Esophagus muscularis mucosa (tissue), 4 donors: ENCODE measurements at regions not wholly inside any gene's neighbourhood (a gene's known extent, or its start where the extent isn't known, plus 50 kb on each side); places are given as distances from the start of the nearest gene placed in this dataset.

ENCODE experiments used
- DNase-seq: peaks from one replicate; pipeline ENCODE4 v3.0.0-alpha.2; 2017; ENCODE audit errors: extremely low spot score
- H3K27ac ChIP-seq, 4 donors: fragments of 200-600 bp; sonication (generic); replicated peaks in 1 of 4; 1 replicate in 3 of 4; 2 replicates in 1 of 4; pipeline ENCODE4 v1.5.1; 2016 to 2019; ENCODE audit warnings: mild to moderate bottlenecking in 1 of 4
- H3K27me3 ChIP-seq, 4 donors: fragments of 200-600 bp; sonication (generic); one replicate each; pipeline versions ENCODE4 v1.5.1 to v1.6.0; 2016 to 2019
- H3K36me3 ChIP-seq, 4 donors: fragments of 200-600 bp; sonication (generic); one replicate each; pipeline ENCODE4 v1.5.1; 2016 to 2019
- H3K4me1 ChIP-seq, 4 donors: fragments of 200-600 bp; sonication (generic); one replicate each; pipeline ENCODE4 v1.5.1; 2016 to 2019
- H3K4me3 ChIP-seq, 4 donors: fragments of 200-600 bp; sonication (generic); 1 replicate in 2 of 4; 2 replicates in 2 of 4; pipeline ENCODE4 v1.5.1; 2016 to 2019; ENCODE audit warnings: mild to moderate bottlenecking in 4 of 4, moderate library complexity in 1 of 4
- H3K9me3 ChIP-seq, 4 donors: fragments of 200-600 bp; sonication (generic); 1 replicate in 3 of 4; 2 replicates in 1 of 4; pipeline ENCODE4 v1.5.1; 2016 to 2019
- CTCF ChIP-seq, 3 experiments: fragments of 200-600 bp in 2 of 3; fragments of 450-650 bp in 1 of 3; sonication (generic) in 2 of 3; IDR thresholded peaks; one replicate each; pipeline ENCODE4 v1.5.1; 2017 to 2019; ENCODE audit warnings: antibody characterized with exemption in 3 of 3, mild to moderate bottlenecking in 2 of 3, moderate library complexity in 1 of 3
- EP300 ChIP-seq: sonication (generic); formaldehyde crosslinking; IDR thresholded peaks from one replicate; pipeline ENCODE4 v1.6.1; 2017; ENCODE audit warnings: antibody characterized with exemption
- POLR2A ChIP-seq: fragments of 450-650 bp; IDR thresholded peaks from one replicate; pipeline ENCODE4 v1.6.1; 2017; ENCODE audit warnings: antibody characterized with exemption, moderate library complexity, mild to moderate bottlenecking, low read depth
- POLR2AphosphoS5 ChIP-seq, 2 donors: sonication (generic); formaldehyde crosslinking; IDR thresholded peaks; one replicate each; pipeline ENCODE4 v1.6.1; 2017; ENCODE audit warnings: antibody characterized with exemption in 2 of 2
- WGBS: methylation state at CpG from one replicate; pipeline ENCODE4 v1.1.5; 2018; 5-methylcytosine and 5-hydroxymethylcytosine counted together
- intact Hi-C: fragments of 100-400 bp; cut with DNase I; formaldehyde crosslinking; loops from one replicate; pipeline ENCODE4 v1.15.1; 2023

DNA sequence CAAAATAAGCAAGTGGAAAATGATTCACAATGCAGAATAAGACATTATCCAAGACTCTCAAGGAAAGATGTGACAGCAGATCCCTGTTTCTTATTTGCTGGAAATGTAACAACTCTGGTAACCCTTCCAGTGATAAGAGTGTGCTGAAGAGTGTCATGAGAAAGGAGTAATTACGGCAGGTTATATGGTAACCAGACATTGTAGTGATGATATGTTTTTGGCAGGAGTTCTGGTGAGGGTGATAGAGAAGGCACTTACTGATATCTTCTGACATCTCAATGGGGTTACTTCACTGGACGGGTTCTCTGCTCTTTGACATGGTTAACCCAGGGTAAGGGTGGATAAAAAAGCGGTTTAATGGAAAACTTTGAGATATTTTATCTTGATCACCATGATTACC, 1270.9 kb downstream of the CDH11 start:
- DNase-seq: no peak
- Histone ChIP-seq H3K4me1 (no peaks in the 10 kb centered on the region), H3K36me3 (no peaks in the 10 kb centered on the region), H3K27me3 (no peaks in the 10 kb centered on the region), H3K9me3 (no peaks in the 10 kb centered on the region), H3K27ac (no peak overlapping the region), H3K4me3 (no peak overlapping the region)
- TF ChIP-seq CTCF (IDR thresholded peaks at IDR 0.05): no peak
- TF ChIP-seq POLR2AphosphoS5 (IDR thresholded peaks at IDR 0.05): no peak
- no peak for TF ChIP-seq POLR2A
- TF ChIP-seq EP300: no peak
- WGBS: 80% methylated on average over 3 of the region's 3 CpGs
- intact Hi-C loops: no loop called here

- no peak overlapping the region for H3K4me3 ChIP-seq
- no peaks in the 10 kb centered on the region for H3K36me3 ChIP-seq
- 84% methylated on average over 1 of the region's 1 CpG for WGBS
- H3K4me1 ChIP-seq: no peaks in the 10 kb centered on the region
- intact Hi-C loops: no loop called here
- no peak for TF ChIP-seq CTCF (IDR thresholded peaks at IDR 0.05)
- no peak for TF ChIP-seq POLR2AphosphoS5 (IDR thresholded peaks at IDR 0.05)
- no peak for TF ChIP-seq EP300
- TF ChIP-seq POLR2A: no peak
- no peaks in the 10 kb centered on the region for H3K27me3 ChIP-seq
- peaks cover 0 to 17% (median 10%) of the 10 kb centered on the region in 4 donors for H3K9me3 ChIP-seq
- H3K27ac ChIP-seq: no peak overlapping the region
- DNase-seq: no peak
Measured at GRCh38 chr16:63841271-63841670, 1280.6 kb downstream of the CDH11 start.

DNA sequence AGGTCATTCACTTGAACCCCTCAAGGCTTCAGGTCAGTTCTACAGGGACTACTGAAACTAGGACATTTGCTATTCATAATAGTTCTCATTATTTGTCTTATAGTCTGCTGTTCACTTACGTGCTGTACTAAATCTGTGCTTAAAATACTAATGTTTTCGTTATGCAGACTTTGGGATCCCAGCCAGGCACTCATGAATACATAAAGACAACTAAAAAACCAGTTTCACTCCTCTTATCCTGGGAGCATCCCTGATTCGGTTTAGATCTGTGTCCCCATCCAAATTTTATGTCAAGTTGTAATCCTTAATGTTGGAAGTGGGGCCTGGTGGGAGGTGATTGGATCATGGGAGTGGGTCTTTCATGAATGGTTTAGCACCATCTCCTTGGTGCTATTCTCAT, 1291.8 kb downstream of the CDH11 start:
- Histone ChIP-seq H3K27me3 (no peaks in the 10 kb centered on the region), H3K4me3 (no peak overlapping the region), H3K36me3 (no peaks in the 10 kb centered on the region), H3K4me1 (no peaks in the 10 kb centered on the region), H3K27ac (no peak overlapping the region), H3K9me3 (no peaks in the 10 kb centered on the region)
- WGBS: 46% methylated on average over 3 of the region's 3 CpGs
- intact Hi-C loops: no loop called here
- TF ChIP-seq CTCF (IDR thresholded peaks at IDR 0.05) (no peak), EP300 (no peak), POLR2A (no peak), POLR2AphosphoS5 (IDR thresholded peaks at IDR 0.05) (no peak)
- DNase-seq: no peak

DNA sequence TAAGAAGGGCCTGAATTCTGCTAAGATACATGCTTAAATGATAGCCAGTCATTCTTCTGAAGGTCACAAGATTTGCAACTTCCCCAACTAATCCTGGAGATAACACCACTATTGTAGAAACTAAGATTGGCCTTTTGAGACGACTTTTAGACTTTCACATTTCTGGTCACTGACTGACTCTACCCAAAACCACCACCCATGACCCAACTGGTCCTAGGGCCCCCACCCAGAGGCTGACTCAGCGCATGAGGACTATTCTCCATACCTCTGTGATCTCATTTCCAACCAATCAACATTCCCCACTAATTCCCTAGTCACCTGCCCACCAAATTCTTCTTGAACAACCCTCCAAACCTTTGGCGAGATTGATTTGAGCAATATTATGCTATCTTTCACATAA, 1299.0 kb downstream of the CDH11 start:
- DNase-seq: no peak
- H3K9me3 ChIP-seq: no peaks in the 10 kb centered on the region
- no peaks in the 10 kb centered on the region for H3K27me3 ChIP-seq
- no peaks in the 10 kb centered on the region for H3K4me1 ChIP-seq
- TF ChIP-seq CTCF (IDR thresholded peaks at IDR 0.05) (no peak), EP300 (no peak), POLR2A (no peak), POLR2AphosphoS5 (IDR thresholded peaks at IDR 0.05) (no peak)
- intact Hi-C loops: no loop called here
- no peak overlapping the region for H3K4me3 ChIP-seq
- WGBS: 78% methylated on average over 3 of the region's 3 CpGs
- no peak overlapping the region for H3K27ac ChIP-seq
- no peaks in the 10 kb centered on the region for H3K36me3 ChIP-seq

DNA sequence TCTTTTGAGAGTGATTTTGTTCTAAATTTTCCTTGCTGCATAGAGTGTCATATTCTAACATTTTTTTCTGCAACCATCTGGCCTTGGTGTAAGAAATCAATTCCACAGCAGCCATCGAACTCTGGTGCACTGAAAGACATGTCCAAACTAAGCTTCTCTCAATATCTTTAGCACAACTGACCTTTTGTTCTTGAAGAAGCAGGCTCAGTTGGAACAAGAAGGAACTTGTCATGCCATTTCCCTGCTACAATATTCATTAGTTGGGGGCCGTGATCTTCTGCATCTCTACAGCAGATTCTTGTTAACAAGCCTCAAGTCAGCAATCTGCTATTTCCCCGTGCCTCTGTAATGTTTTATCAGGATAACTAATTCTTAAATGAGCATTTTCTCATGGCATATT, 1305.6 kb downstream of the CDH11 start:
- no peaks in the 10 kb centered on the region for H3K4me1 ChIP-seq
- TF ChIP-seq EP300 (no peak), POLR2AphosphoS5 (IDR thresholded peaks at IDR 0.05) (no peak), CTCF (IDR thresholded peaks at IDR 0.05) (no peak), POLR2A (no peak)
- WGBS: 70% methylated on average over 3 of the region's 3 CpGs
- H3K36me3 ChIP-seq: no peaks in the 10 kb centered on the region
- no peaks in the 10 kb centered on the region for H3K9me3 ChIP-seq
- intact Hi-C loops: no loop called here
- H3K4me3 ChIP-seq: no peak overlapping the region
- H3K27me3 ChIP-seq: no peaks in the 10 kb centered on the region
- no peak for DNase-seq
- no peak overlapping the region for H3K27ac ChIP-seq
